VCaP (cell line): ENCODE measurements at regions not wholly inside any gene's neighbourhood (a gene's known extent, or its start where the extent isn't known, plus 50 kb on each side); places are given as distances from the start of the nearest gene placed in this dataset.
"Not testable (repeated sequence)": the region's sequence is repeated elsewhere in the genome, so short reads cannot be mapped to it uniquely, and the experiment has no call there.

Experiments used
- H3K27ac ChIP-seq: fragments of 450-650 bp; 2 replicates; pipeline ENCODE4 v1.5.1; 2017
- TF ChIP-seq, protein P1 (sequence below): fragments of 450-650 bp; conservative IDR thresholded peaks from 2 replicates; pipeline ENCODE4 v1.5.1; 2017; ENCODE audit warnings: mild to moderate bottlenecking, moderate library complexity

DNA sequence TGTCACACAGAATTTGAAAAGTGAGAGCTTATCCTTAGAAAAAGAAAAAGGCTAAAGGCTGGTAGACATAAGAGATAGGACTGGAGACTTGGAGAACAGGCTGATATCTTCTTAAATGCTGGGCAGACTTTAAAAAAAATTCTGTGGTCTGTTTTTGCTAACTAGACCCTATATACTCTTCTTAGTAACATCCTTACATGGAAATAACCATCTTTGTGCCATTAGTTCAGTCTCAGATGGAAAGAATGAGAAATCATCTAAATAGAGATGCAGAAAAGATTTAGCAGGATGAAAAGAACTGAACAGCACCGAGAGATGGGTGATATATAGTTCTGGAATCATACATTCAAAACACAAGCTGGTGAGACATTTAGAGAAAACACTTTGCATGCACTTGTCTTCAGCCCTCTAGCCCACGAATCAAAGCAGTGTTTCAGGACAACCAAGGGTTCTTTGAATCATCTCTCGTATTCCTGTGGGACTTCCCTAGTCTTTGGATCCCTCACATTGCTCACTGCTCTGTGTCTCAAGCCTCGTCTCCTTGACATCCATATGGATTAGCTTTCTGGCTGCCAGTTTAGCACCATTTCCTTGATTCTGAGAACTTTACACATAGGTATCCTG lies 93.0 kb upstream of the LYSMD4 start:
- no peak overlapping the region for H3K27ac ChIP-seq
- TF ChIP-seq, protein P1, sequence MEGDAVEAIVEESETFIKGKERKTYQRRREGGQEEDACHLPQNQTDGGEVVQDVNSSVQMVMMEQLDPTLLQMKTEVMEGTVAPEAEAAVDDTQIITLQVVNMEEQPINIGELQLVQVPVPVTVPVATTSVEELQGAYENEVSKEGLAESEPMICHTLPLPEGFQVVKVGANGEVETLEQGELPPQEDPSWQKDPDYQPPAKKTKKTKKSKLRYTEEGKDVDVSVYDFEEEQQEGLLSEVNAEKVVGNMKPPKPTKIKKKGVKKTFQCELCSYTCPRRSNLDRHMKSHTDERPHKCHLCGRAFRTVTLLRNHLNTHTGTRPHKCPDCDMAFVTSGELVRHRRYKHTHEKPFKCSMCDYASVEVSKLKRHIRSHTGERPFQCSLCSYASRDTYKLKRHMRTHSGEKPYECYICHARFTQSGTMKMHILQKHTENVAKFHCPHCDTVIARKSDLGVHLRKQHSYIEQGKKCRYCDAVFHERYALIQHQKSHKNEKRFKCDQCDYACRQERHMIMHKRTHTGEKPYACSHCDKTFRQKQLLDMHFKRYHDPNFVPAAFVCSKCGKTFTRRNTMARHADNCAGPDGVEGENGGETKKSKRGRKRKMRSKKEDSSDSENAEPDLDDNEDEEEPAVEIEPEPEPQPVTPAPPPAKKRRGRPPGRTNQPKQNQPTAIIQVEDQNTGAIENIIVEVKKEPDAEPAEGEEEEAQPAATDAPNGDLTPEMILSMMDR = no peak

DNA sequence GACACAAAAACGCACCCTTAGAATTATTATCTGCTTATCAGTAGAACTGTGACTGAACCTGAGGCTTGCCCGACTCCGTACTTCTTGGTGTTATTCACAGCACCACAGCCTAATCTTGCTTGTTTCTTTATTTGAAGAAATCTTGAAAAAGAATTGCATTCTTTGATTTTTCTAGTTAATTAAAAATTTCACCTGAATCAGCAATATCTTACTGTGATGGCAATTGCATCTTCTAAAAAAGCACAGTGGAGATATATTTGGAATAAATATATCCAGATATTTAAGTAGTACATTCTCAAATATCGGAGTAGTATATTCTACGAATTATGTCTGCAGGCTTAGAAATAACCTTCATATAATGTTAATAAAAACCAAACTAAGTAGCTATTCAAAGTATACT lies 90.1 kb upstream of the LYSMD4 start:
- no peak overlapping the region for H3K27ac ChIP-seq
- TF ChIP-seq, protein P1 = no peak

GRCh38 chr15:99819981-99820718 lies 86.9 kb upstream of the LYSMD4 start:
- H3K27ac ChIP-seq = no peak overlapping the region
- TF ChIP-seq, protein P1 = no peak

GRCh38 chr15:99818872-99819271 lies 85.6 kb upstream of the LYSMD4 start:
- no peak overlapping the region for H3K27ac ChIP-seq
- TF ChIP-seq, protein P1 = no peak

- H3K27ac ChIP-seq = not testable (repeated sequence)
These were observed 83.6 kb upstream of the LYSMD4 start for GRCh38 chr15:99816862-99817261.

- H3K27ac ChIP-seq = not testable (repeated sequence)
These were observed 77.4 kb upstream of the LYSMD4 start for GRCh38 chr15:99810663-99811062.

- not testable (repeated sequence) for H3K27ac ChIP-seq
These were observed 66.6 kb upstream of the LYSMD4 start for GRCh38 chr15:99799854-99800250.

GRCh38 chr15:99799182-99799853 lies 66.1 kb upstream of the LYSMD4 start:
- H3K27ac ChIP-seq = not testable (repeated sequence)

- TF ChIP-seq, protein P1 = peak; percentile 43
- H3K27ac ChIP-seq = not testable (repeated sequence)
These were observed 64.0 kb upstream of the LYSMD4 start for GRCh38 chr15:99796940-99797870.

GRCh38 chr15:99791881-99792807 lies 58.9 kb upstream of the LYSMD4 start:
- H3K27ac ChIP-seq = not testable (repeated sequence)

- H3K27ac ChIP-seq = not testable (repeated sequence)
These were observed 57.5 kb upstream of the LYSMD4 start for GRCh38 chr15:99790751-99791150.
